ENCODE measurements at regions not wholly inside any gene's neighbourhood (a gene's known extent, or its start where the extent isn't known, plus 50 kb on each side); places are given as distances from the start of the nearest gene placed in this dataset.
A peak's percentile ranks its signal among the peaks of the same experiment; 100 is the strongest.
"Not testable (repeated sequence)": the region's sequence is repeated elsewhere in the genome, so short reads cannot be mapped to it uniquely, and the experiment has no call there.

DNA sequence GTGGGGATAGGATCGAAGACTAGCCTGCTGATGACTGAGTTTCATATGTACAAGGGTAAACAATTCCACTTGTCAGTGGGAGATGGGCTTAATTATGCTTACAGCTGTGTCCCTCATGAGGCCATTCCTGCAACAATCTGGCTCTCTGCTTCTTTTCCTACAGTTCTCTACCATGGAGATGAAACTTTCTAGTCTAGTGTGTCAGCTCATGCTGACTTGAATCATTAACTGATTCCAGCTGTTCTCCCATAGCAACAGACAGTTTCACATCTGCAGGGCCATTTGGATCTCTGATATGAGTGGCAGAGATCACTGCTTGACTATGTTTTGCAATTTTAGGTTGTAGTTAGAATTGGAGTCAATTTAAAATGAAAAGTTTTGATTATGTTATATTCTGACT, 1251.7 kb upstream of the RAG2 start:
- Histone ChIP-seq H3K4me1 (ENCODE audit: control insufficient read depth, insufficient read depth, low read length, unreplicated experiment) (no peaks in the 10 kb centered on the region), H2AFZ (ENCODE audit: low read length, unreplicated experiment) (no peak overlapping the region), H3K27ac (ENCODE audit: low read depth, low read length) (no peak overlapping the region), H3K27me3 (ENCODE audit: insufficient read depth, low read length) (no peaks in the 10 kb centered on the region), H3K36me3 (ENCODE audit: insufficient read depth, low read length) (no peaks in the 10 kb centered on the region), H3K4me3 (ENCODE audit: low read depth, low read length) (no peak overlapping the region), H3K79me2 (ENCODE audit: control insufficient read depth, insufficient read depth, low read length, unreplicated experiment) (no peaks in the 10 kb centered on the region)

DNA sequence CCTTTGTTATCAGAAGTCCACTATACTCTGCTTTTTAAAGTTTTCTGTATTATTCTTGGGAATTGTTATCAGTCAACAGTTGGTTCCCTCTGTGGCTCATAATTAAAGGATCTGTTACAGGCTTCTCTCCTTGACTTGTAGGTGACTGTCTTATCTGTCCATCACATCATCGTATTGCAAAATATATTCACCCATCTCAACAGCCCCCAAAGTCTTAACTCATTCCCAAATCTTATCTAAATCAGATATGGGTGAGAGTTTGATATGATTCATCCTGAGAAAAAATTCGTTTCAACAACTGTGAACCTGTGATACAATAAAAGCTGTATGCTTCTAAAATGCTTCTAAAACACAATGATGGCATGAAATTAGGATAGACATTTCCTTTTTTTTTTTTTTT, 1245.6 kb upstream of the RAG2 start:
- H3K79me2 ChIP-seq (ENCODE audit: control insufficient read depth, insufficient read depth, low read length, unreplicated experiment): no peaks in the 10 kb centered on the region

DNA sequence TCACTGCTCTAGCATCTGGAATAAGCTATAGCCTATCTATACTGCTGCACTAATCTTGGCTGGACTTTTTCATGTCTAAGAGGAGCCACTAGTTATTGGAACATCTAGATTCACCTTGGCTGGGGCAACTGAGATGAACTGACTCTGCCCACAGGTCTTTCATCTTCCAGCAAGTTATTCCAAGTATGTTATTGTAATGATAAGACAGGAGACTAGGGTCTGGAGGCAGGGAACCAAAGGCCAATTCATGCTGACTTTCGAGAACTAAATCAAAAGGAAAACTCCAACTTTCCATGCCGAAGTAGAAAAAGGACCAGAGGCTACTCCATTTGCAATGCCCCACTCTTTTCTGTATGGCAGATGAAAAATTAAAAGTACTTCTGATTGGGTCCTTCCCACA, 1243.0 kb upstream of the RAG2 start:
- H3K4me3 ChIP-seq (ENCODE audit: low read depth, low read length): no peak overlapping the region
- H3K27me3 ChIP-seq (ENCODE audit: insufficient read depth, low read length): no peaks in the 10 kb centered on the region
- no peaks in the 10 kb centered on the region for H3K4me1 ChIP-seq (ENCODE audit: control insufficient read depth, insufficient read depth, low read length, unreplicated experiment)
- H3K36me3 ChIP-seq (ENCODE audit: insufficient read depth, low read length): no peaks in the 10 kb centered on the region
- no peaks in the 10 kb centered on the region for H3K79me2 ChIP-seq (ENCODE audit: control insufficient read depth, insufficient read depth, low read length, unreplicated experiment)
- no peak overlapping the region for H2AFZ ChIP-seq (ENCODE audit: low read length, unreplicated experiment)
- H3K27ac ChIP-seq (ENCODE audit: low read depth, low read length): no peak overlapping the region

More for the DNA sequence above, 1245.6 kb upstream of the RAG2 start:
- Histone ChIP-seq H3K27ac (ENCODE audit: low read depth, low read length) (no peak overlapping the region), H2AFZ (ENCODE audit: low read length, unreplicated experiment) (no peak overlapping the region), H3K4me3 (ENCODE audit: low read depth, low read length) (no peak overlapping the region), H3K4me1 (ENCODE audit: control insufficient read depth, insufficient read depth, low read length, unreplicated experiment) (no peaks in the 10 kb centered on the region), H3K27me3 (ENCODE audit: insufficient read depth, low read length) (no peaks in the 10 kb centered on the region), H3K36me3 (ENCODE audit: insufficient read depth, low read length) (no peaks in the 10 kb centered on the region)

DNA sequence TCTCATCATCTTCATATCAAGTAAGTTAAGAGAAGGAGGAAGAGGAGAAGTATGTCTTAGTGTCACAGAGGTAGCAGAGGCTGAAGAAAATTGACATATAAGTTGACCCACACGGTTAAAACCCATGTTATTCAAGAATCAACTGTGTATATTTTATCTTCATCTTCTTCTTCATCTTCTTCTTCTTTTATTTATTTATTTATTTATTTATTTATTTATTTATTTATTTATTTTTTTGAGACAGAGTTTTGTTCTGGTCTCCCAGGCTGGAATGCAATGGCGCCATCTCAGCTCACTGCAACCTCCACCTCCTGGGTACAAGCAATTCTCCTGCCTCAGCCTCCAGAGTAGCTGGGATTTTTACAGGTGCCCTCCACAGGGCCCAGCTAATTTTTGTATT, 1242.3 kb upstream of the RAG2 start:
- H2AFZ ChIP-seq (ENCODE audit: low read length, unreplicated experiment); H3K36me3 ChIP-seq (ENCODE audit: insufficient read depth, low read length); H3K79me2 ChIP-seq (ENCODE audit: control insufficient read depth, insufficient read depth, low read length, unreplicated experiment); H3K4me1 ChIP-seq (ENCODE audit: control insufficient read depth, insufficient read depth, low read length, unreplicated experiment); H3K27ac ChIP-seq (ENCODE audit: low read depth, low read length); H3K4me3 ChIP-seq (ENCODE audit: low read depth, low read length); H3K27me3 ChIP-seq (ENCODE audit: insufficient read depth, low read length): not testable (repeated sequence)

DNA sequence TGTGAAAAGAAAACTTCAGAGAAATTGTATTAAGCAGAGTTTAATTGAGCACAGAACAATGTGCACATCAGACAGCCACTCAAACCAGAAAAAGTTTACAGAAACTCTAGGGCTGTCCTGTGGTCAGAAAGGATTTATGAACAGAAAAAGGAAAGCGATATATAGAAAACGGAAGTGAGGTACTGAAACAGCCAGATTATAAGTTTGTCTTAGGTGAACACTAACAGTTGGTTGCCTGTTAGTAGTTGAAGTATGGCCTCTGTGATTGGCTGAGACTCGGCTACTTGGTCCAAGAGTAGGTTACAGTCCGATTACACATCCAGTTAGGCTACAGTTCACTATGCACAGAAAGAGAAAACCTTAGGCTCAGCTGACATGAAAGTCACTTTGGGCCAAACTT, 1232.5 kb upstream of the RAG2 start:
- Histone ChIP-seq H3K36me3 (ENCODE audit: insufficient read depth, low read length) (no peaks in the 10 kb centered on the region), H3K4me1 (ENCODE audit: control insufficient read depth, insufficient read depth, low read length, unreplicated experiment) (no peaks in the 10 kb centered on the region), H3K27ac (ENCODE audit: low read depth, low read length) (no peak overlapping the region), H2AFZ (ENCODE audit: low read length, unreplicated experiment) (no peak overlapping the region), H3K79me2 (ENCODE audit: control insufficient read depth, insufficient read depth, low read length, unreplicated experiment) (no peaks in the 10 kb centered on the region), H3K27me3 (ENCODE audit: insufficient read depth, low read length) (no peaks in the 10 kb centered on the region), H3K4me3 (ENCODE audit: low read depth, low read length) (no peak overlapping the region)

DNA sequence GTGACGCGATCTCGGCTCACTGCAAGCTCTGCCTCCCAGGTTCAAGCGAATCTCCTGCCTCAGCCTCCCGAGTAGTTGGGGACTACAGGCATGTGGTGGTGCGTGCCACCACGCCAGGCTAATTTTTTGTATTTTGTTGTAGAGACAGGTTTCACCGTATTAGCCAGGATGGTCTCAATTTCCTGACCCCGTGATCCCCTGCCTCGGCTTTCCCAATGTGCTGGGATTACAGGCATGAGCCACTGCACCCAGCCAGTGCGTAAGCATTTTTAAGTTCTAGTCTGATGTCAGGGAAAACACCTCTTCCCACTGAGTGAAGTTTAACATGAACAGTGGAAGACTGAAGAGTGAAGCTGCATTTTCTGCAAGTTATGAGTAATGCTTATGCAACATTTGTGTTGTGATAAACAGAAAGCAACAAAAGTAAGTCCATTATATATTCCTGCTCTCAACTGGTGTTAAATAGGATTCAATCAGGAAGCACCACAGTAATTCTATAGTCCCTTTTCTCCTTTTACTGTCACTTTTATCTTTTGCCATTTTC, 1219.8 kb upstream of the RAG2 start:
- Histone ChIP-seq H3K4me1 (ENCODE audit: control insufficient read depth, insufficient read depth, low read length, unreplicated experiment) (no peaks in the 10 kb centered on the region), H3K27me3 (ENCODE audit: insufficient read depth, low read length) (no peaks in the 10 kb centered on the region), H2AFZ (ENCODE audit: low read length, unreplicated experiment) (no peak overlapping the region), H3K36me3 (ENCODE audit: insufficient read depth, low read length) (no peaks in the 10 kb centered on the region), H3K79me2 (ENCODE audit: control insufficient read depth, insufficient read depth, low read length, unreplicated experiment) (no peaks in the 10 kb centered on the region), H3K27ac (ENCODE audit: low read depth, low read length) (no peak overlapping the region), H3K4me3 (ENCODE audit: low read depth, low read length) (no peak overlapping the region)

DNA sequence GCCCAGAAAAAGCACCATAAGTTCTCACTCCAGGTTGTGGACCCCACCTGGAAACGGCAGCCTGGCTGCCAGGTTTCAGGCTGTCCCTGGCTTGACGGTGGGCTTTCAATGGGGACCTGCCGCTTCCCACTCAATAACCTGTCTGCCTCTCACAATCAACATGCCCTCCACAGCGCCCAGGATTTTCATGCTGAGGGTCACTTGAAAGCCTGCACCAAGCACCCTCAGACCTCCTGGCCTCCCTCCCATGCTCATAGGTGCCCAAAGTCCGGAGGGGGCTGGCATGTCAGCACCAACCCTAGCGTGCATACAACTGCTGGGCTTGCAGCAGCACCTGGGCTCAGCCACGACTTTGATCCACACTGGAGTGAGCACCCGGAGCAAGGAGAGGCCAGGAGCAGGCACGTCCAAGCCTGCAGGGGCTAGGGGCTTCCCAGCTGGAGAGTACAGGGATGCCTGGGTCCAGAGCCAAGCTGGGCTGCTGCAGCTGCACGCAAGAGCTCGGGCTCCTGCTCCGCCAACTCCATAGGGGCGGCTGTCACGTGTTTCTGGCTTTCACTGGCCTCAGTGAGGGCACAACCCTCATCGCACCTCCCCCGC, 1214.3 kb upstream of the RAG2 start:
- H3K4me3 ChIP-seq (ENCODE audit: low read depth, low read length): no peak overlapping the region
- H3K36me3 ChIP-seq (ENCODE audit: insufficient read depth, low read length): no peaks in the 10 kb centered on the region
- no peaks in the 10 kb centered on the region for H3K27me3 ChIP-seq (ENCODE audit: insufficient read depth, low read length)
- H3K4me1 ChIP-seq (ENCODE audit: control insufficient read depth, insufficient read depth, low read length, unreplicated experiment): no peaks in the 10 kb centered on the region
- no peak overlapping the region for H3K27ac ChIP-seq (ENCODE audit: low read depth, low read length)
- no peak overlapping the region for H2AFZ ChIP-seq (ENCODE audit: low read length, unreplicated experiment)
- H3K79me2 ChIP-seq (ENCODE audit: control insufficient read depth, insufficient read depth, low read length, unreplicated experiment): no peaks in the 10 kb centered on the region

DNA sequence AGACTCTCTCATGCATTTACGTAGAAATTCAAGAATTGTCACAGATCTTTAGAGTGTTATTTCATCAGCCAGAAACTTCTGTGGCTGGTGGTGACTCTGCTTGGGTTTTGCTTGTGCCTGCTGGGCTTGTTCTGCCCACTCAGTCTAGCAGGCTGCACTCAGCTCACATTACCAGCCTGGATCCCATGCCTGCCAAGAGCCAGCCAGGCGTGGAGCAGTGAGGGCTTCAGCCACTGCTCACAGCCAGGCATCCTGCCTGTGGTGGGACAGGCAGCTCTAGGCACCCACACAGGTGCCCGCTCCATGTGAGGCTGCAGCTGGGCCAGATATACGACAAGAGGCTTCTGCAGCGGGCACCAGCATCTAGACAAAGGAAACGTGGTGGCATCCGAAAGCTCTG, 1213.3 kb upstream of the RAG2 start:
- Histone ChIP-seq H3K4me3 (ENCODE audit: low read depth, low read length) (no peak overlapping the region), H3K4me1 (ENCODE audit: control insufficient read depth, insufficient read depth, low read length, unreplicated experiment) (no peaks in the 10 kb centered on the region), H3K27ac (ENCODE audit: low read depth, low read length) (no peak overlapping the region), H3K79me2 (ENCODE audit: control insufficient read depth, insufficient read depth, low read length, unreplicated experiment) (no peaks in the 10 kb centered on the region), H3K36me3 (ENCODE audit: insufficient read depth, low read length) (no peaks in the 10 kb centered on the region), H3K27me3 (ENCODE audit: insufficient read depth, low read length) (no peaks in the 10 kb centered on the region), H2AFZ (ENCODE audit: low read length, unreplicated experiment) (no peak overlapping the region)

DNA sequence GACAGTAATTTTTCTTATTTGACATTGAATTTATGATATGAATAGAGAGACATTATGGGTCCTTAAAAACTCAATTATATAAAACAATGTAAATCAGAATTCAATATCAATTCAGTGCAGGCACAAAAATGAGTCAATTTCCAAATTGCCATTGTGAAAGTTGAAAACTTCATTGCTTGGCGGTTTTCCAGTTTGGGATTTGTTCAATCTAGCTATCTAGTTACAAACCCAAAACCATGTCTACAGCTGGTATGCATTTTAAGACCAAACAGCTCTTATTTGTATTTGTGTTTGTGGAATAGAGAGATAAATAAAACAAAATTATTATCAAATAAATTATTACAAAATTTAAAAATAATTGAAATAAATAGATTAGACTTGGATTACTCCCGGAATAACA, 1206.6 kb upstream of the RAG2 start:
- no peak overlapping the region for H2AFZ ChIP-seq (ENCODE audit: low read length, unreplicated experiment)
- H3K27me3 ChIP-seq (ENCODE audit: insufficient read depth, low read length): no peaks in the 10 kb centered on the region
- no peaks in the 10 kb centered on the region for H3K79me2 ChIP-seq (ENCODE audit: control insufficient read depth, insufficient read depth, low read length, unreplicated experiment)
- no peaks in the 10 kb centered on the region for H3K4me1 ChIP-seq (ENCODE audit: control insufficient read depth, insufficient read depth, low read length, unreplicated experiment)
- no peak overlapping the region for H3K4me3 ChIP-seq (ENCODE audit: low read depth, low read length)
- H3K36me3 ChIP-seq (ENCODE audit: insufficient read depth, low read length): no peaks in the 10 kb centered on the region
- no peak overlapping the region for H3K27ac ChIP-seq (ENCODE audit: low read depth, low read length)

DNA sequence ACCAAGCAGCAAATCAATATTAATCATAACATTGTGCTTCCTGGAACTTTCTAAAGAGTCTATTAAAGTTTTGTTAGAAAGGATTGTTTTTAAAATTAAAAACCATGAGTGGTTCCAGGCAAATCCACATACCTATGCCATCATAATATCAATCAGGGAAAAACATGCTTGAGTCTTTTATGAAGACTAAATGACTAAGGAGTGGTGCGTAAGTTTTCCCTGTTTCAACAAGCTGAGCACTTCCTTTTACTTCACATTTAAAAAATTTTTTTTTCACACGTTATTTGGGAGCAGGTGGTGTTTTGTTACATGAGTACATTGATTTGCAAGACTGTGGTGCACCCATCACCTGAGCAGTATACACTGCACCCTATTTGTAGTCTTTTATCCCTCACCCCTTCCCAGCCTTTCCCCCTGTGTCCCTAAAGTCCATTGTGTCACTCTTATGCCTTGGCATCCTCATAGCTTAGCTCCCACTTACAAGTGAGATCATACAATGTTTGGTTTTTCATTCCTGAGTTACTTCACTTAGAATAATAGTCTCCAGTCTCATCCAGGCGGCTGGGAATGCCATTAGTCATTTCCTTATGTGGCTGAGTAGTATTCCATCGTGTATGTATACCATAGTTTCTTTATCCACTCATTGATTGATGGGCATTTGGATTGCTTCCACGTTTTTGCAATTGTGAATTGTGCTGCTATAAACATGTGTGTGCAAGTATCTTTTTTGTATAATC, 1190.3 kb upstream of the RAG2 start:
- no peaks in the 10 kb centered on the region for H3K27me3 ChIP-seq (ENCODE audit: insufficient read depth, low read length)
- no peak overlapping the region for H2AFZ ChIP-seq (ENCODE audit: low read length, unreplicated experiment)
- peak overlapping the region; percentile 77 for H3K27ac ChIP-seq (ENCODE audit: low read depth, low read length)
- H3K36me3 ChIP-seq (ENCODE audit: insufficient read depth, low read length): no peaks in the 10 kb centered on the region
- 0 out of 2 replicates have a peak overlapping the region, but pooled peaks have one; percentile 39 for H3K4me3 ChIP-seq (ENCODE audit: low read depth, low read length)
- peaks cover 18% of the 10 kb centered on the region for H3K4me1 ChIP-seq (ENCODE audit: control insufficient read depth, insufficient read depth, low read length, unreplicated experiment)
- H3K79me2 ChIP-seq (ENCODE audit: control insufficient read depth, insufficient read depth, low read length, unreplicated experiment): no peaks in the 10 kb centered on the region

DNA sequence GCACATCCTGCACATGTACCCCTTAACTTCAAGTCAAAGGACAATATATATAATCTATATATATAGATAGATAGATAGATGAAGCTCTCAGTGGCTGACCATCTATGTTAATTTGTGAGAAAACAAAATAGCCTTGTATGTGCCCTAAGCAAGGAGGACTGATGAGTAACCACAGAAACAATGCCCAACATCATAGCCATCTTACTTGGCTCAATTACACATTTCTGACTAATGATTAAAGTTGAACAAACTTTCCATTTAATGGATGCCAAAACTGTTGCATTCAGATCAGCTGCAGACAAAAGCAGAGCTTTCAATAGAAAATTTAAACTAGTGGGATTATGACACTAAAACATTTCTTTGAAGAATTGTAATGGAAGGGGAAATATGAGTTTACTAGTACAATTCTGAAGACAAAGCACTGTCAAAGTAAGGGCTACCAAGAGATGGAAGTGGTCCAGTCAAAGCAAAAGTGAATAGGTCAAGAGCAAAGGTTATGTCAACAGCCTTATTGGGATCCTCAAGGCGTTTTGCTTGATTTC, 1188.2 kb upstream of the RAG2 start:
- H3K36me3 ChIP-seq (ENCODE audit: insufficient read depth, low read length): no peaks in the 10 kb centered on the region
- H3K27me3 ChIP-seq (ENCODE audit: insufficient read depth, low read length): no peaks in the 10 kb centered on the region
- no peak overlapping the region for H3K4me3 ChIP-seq (ENCODE audit: low read depth, low read length)
- no peaks in the 10 kb centered on the region for H3K79me2 ChIP-seq (ENCODE audit: control insufficient read depth, insufficient read depth, low read length, unreplicated experiment)
- no peak overlapping the region for H2AFZ ChIP-seq (ENCODE audit: low read length, unreplicated experiment)
- peak overlapping the region; percentile 11 for H3K27ac ChIP-seq (ENCODE audit: low read depth, low read length)
- H3K4me1 ChIP-seq (ENCODE audit: control insufficient read depth, insufficient read depth, low read length, unreplicated experiment): peaks cover 18% of the 10 kb centered on the region
